SK-N-SH (cell line): ENCODE measurements at regions not wholly inside any gene's neighbourhood (a gene's known extent, or its start where the extent isn't known, plus 50 kb on each side); places are given as distances from the start of the nearest gene placed in this dataset.

Experiments used
- CTCF ChIA-PET: fragments of 300-600, 350-600 bp; formaldehyde crosslinking; extraction: SDS; loops from one replicate; lab custom pipeline; 2021; lab: Yijun Ruan, JAX
- POLR2A ChIA-PET: fragments of 350-600 bp; sonication (Branson Sonifier 250); formaldehyde crosslinking; extraction: SDS; loops from one replicate; lab custom pipeline; 2020; ENCODE audit warnings: antibody characterized with exemption, inconsistent platforms; lab: Yijun Ruan, JAX
- DNase-seq: peaks from one replicate; pipeline ENCODE4 v3.0.0; 2012
- H2AFZ ChIP-seq: fragments of 200-600 bp; sonication (generic); 2 replicates; pipeline ENCODE4 v1.8.1; 2016; ENCODE audit warnings: antibody characterized with exemption, mild to moderate bottlenecking, low read depth
- H3F3A ChIP-seq: fragments of 200-600 bp; sonication (generic); replicated peaks from 2 replicates; pipeline ENCODE3; 2016; ENCODE audit warnings: antibody characterized with exemption, mild to moderate bottlenecking; ENCODE audit not compliant: insufficient read depth
- H3K27ac ChIP-seq, 2 experiments: fragments of 200-500 bp in 1 of 2; fragments of 200-600 bp in 1 of 2; sonication (Bioruptor generic) in 1 of 2; sonication (generic), shearing (Covaris generic) in 1 of 2; 2 replicates each; pipeline versions ENCODE4 v1.5.1 to v1.6.1; 2014 to 2016; ENCODE audit warnings: low read depth in 2 of 2, inconsistent platforms in 1 of 2, low read length in 1 of 2, mild to moderate bottlenecking in 1 of 2, mixed read lengths in 1 of 2
- H3K27me3 ChIP-seq: fragments of 200-600 bp; sonication (generic), shearing (Covaris generic); 2 replicates; pipeline ENCODE4 v1.6.1; 2016; ENCODE audit warnings: mixed run types; ENCODE audit not compliant: insufficient read depth
- H3K36me3 ChIP-seq, 2 experiments: fragments of 200-500 bp in 1 of 2; fragments of 200-600 bp in 1 of 2; sonication (Bioruptor generic) in 1 of 2; sonication (generic) in 1 of 2; replicated peaks in 1 of 2; 2 replicates each; pipeline versions ENCODE3 to v1.5.1; 2014 to 2016; ENCODE audit warnings: low read length in 1 of 2, mild to moderate bottlenecking in 1 of 2; ENCODE audit not compliant: insufficient read depth in 2 of 2, control insufficient read depth in 1 of 2
- H3K4me1 ChIP-seq, 2 experiments: fragments of 200-500 bp in 1 of 2; fragments of 200-600 bp in 1 of 2; sonication (Bioruptor generic) in 1 of 2; sonication (generic), shearing (Covaris generic) in 1 of 2; 2 replicates each; pipeline versions ENCODE4 v1.5.1 to v1.6.1; 2014 to 2016; ENCODE audit warnings: low read depth in 1 of 2, low read length in 1 of 2, mixed run types in 1 of 2; ENCODE audit not compliant: insufficient read depth in 2 of 2, control insufficient read depth in 1 of 2
- H3K4me2 ChIP-seq: fragments of 200-600 bp; sonication (generic), shearing (Covaris generic); 2 replicates; pipeline ENCODE4 v1.6.1; 2017; ENCODE audit warnings: mixed run types
- H3K4me3 ChIP-seq, 2 experiments: fragments of 200-500 bp in 1 of 2; fragments of 200-600 bp in 1 of 2; sonication (Bioruptor generic) in 1 of 2; sonication (generic), shearing (Covaris generic) in 1 of 2; 2 replicates each; pipeline versions ENCODE4 v1.5.1 to v1.8.1; 2014 to 2016; ENCODE audit warnings: low read depth in 2 of 2, inconsistent platforms in 1 of 2, low read length in 1 of 2, mild to moderate bottlenecking in 1 of 2, mixed read lengths in 1 of 2, moderate library complexity in 1 of 2
- H3K79me2 ChIP-seq: fragments of 200-600 bp; sonication (generic); 2 replicates; pipeline ENCODE4 v1.8.1; 2017; ENCODE audit warnings: mild to moderate bottlenecking; ENCODE audit not compliant: insufficient read depth
- H3K9ac ChIP-seq: fragments of 200-600 bp; sonication (generic); 2 replicates; pipeline ENCODE4 v1.6.1; 2017; ENCODE audit warnings: mixed run types
- H3K9me2 ChIP-seq: fragments of 200-600 bp; sonication (generic); 2 replicates; pipeline ENCODE4 v1.6.1; 2017; ENCODE audit warnings: mixed run types
- H3K9me3 ChIP-seq: fragments of 200-600 bp; sonication (generic); 2 replicates; pipeline ENCODE4 v1.6.1; 2017; ENCODE audit warnings: mixed run types, mild to moderate bottlenecking, moderate library complexity
- H4K20me1 ChIP-seq: fragments of 200-600 bp; sonication (generic); 2 replicates; pipeline ENCODE4 v1.6.1; 2017; ENCODE audit warnings: mild to moderate bottlenecking, mixed run types; ENCODE audit not compliant: insufficient read depth
- EZH2phosphoT487 ChIP-seq: fragments of 200-600 bp; sonication (generic); IDR thresholded peaks from 2 replicates; pipeline ENCODE4 v1.6.1; 2017; ENCODE audit warnings: low read depth, mixed run types, mild to moderate bottlenecking, antibody characterized with exemption, moderate library complexity, borderline replicate concordance
- FOSL2 ChIP-seq: IDR thresholded peaks from 2 replicates; pipeline ENCODE4 v1.4.0; 2012; ENCODE audit warnings: low read depth, mild to moderate bottlenecking, moderate library complexity, borderline replicate concordance
- FOXJ3 ChIP-seq: sonication (generic); formaldehyde crosslinking; IDR thresholded peaks from 2 replicates; pipeline ENCODE4 v1.5.1; 2020; ENCODE audit warnings: mild to moderate bottlenecking, missing genetic modification reagents
- FOXM1 ChIP-seq: IDR thresholded peaks from 2 replicates; pipeline ENCODE4 v1.4.0; 2012; ENCODE audit warnings: low read depth, mild to moderate bottlenecking
- GABPA ChIP-seq: IDR thresholded peaks from 2 replicates; pipeline ENCODE4 v1.4.0; 2012; ENCODE audit warnings: low read depth, mild to moderate bottlenecking
- MAX ChIP-seq: IDR thresholded peaks from 2 replicates; pipeline ENCODE4 v1.4.0; 2012; ENCODE audit warnings: low read depth
- NFIC ChIP-seq: IDR thresholded peaks from 2 replicates; pipeline ENCODE4 v1.4.0; 2012; ENCODE audit warnings: borderline replicate concordance
- RXRA ChIP-seq: IDR thresholded peaks from 2 replicates; pipeline ENCODE4 v1.4.0; 2012; ENCODE audit warnings: low read depth, mild to moderate bottlenecking, borderline replicate concordance
- SIN3A ChIP-seq: IDR thresholded peaks from 2 replicates; pipeline ENCODE4 v1.6.1; 2012; ENCODE audit warnings: low read depth, mild to moderate bottlenecking, low read length, moderate library complexity, borderline replicate concordance
- SMC3 ChIP-seq: IDR thresholded peaks from 2 replicates; pipeline ENCODE4 v1.6.1; 2012; ENCODE audit warnings: low read depth, low read length, improper control_type of control experiment
- TEAD4 ChIP-seq: IDR thresholded peaks from 2 replicates; pipeline ENCODE4 v1.4.0; 2012; ENCODE audit warnings: mild to moderate bottlenecking, borderline replicate concordance; ENCODE audit not compliant: insufficient read depth
- WGBS: methylation state at CpG from one replicate; pipeline ENCODE4 v1.1.6; 2017; ENCODE audit warnings: low lambda C conversion rate; 5-methylcytosine and 5-hydroxymethylcytosine counted together
- TF ChIP-seq, protein P1 (sequence below): IDR thresholded peaks from 2 replicates; pipeline ENCODE4 v1.4.0; 2012; ENCODE audit warnings: low read depth, borderline replicate concordance
- TF ChIP-seq, protein P2 (sequence below): IDR thresholded peaks from 2 replicates; pipeline ENCODE4 v1.6.1; 2012; ENCODE audit warnings: mild to moderate bottlenecking, low read depth, low read length, moderate library complexity
- TF ChIP-seq, protein P3 (sequence below): IDR thresholded peaks from 2 replicates; pipeline ENCODE4; 2012

DNA sequence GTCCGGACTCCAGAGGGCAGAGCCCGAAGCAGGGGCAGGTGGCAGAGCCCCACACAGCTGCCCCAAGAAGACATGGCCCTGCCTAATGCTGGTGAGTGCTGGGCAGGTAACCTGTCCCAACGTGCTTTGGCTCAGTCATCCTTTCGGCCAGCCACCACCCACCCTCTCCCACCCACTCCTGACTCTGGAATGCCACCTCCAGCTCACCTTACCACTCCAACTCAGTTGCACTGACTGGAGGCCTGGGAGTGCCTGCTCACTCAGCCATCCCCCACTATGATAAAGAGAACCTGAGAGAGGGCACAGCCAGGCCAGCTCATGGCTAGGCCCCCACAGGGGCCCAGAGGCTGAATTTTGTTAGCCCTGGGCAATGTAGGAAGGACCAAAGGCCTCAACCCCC lies 53.8 kb upstream of the MPEG1 start:
- 7% methylated on average over 2 of the region's 4 CpGs for WGBS
- no peaks in the 10 kb centered on the region for H3K4me1 ChIP-seq
- no peaks in the 10 kb centered on the region for H4K20me1 ChIP-seq
- H3K9me3 ChIP-seq: no peaks in the 10 kb centered on the region
- no peak overlapping the region for H3K4me3 ChIP-seq
- no peaks in the 10 kb centered on the region for H3K9me2 ChIP-seq
- ChIA-PET POLR2A (no interaction called here), CTCF (interaction anchor here (1.0 kb wide), 1 partner anchor 131 kb away, joined by 4 read pairs; no protein-coding TSS in a partner anchor)
- H2AFZ ChIP-seq: no peak overlapping the region
- H3K27ac ChIP-seq: no peak overlapping the region
- no peaks in the 10 kb centered on the region for H3F3A ChIP-seq
- no peak overlapping the region for H3K4me2 ChIP-seq
- TF ChIP-seq, protein P1, sequence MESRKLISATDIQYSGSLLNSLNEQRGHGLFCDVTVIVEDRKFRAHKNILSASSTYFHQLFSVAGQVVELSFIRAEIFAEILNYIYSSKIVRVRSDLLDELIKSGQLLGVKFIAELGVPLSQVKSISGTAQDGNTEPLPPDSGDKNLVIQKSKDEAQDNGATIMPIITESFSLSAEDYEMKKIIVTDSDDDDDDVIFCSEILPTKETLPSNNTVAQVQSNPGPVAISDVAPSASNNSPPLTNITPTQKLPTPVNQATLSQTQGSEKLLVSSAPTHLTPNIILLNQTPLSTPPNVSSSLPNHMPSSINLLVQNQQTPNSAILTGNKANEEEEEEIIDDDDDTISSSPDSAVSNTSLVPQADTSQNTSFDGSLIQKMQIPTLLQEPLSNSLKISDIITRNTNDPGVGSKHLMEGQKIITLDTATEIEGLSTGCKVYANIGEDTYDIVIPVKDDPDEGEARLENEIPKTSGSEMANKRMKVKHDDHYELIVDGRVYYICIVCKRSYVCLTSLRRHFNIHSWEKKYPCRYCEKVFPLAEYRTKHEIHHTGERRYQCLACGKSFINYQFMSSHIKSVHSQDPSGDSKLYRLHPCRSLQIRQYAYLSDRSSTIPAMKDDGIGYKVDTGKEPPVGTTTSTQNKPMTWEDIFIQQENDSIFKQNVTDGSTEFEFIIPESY: no peak
- no peak for TF ChIP-seq FOXM1
- H3K79me2 ChIP-seq: no peaks in the 10 kb centered on the region
- no peaks in the 10 kb centered on the region for H3K36me3 ChIP-seq
- peaks cover 6% of the 10 kb centered on the region; the same call in 1 of the 2 replicates for H3K27me3 ChIP-seq
- no peak overlapping the region for H3K9ac ChIP-seq
- no peak for DNase-seq

GRCh38 chr11:59265735-59266134 lies 53.0 kb upstream of the MPEG1 start:
- no peak overlapping the region for H3K27ac ChIP-seq
- no peaks in the 10 kb centered on the region for H4K20me1 ChIP-seq
- no peaks in the 10 kb centered on the region for H3K9me3 ChIP-seq
- no peaks in the 10 kb centered on the region for H3K4me1 ChIP-seq
- no peaks in the 10 kb centered on the region for H3K9me2 ChIP-seq
- WGBS: 0% methylated on average over 1 of the region's 1 CpG
- no peak for TF ChIP-seq SMC3
- TF ChIP-seq RXRA: no peak
- no peak for TF ChIP-seq FOXM1
- TF ChIP-seq FOXJ3 (CRISPR knock-in tag): no peak
- TF ChIP-seq, protein P2, sequence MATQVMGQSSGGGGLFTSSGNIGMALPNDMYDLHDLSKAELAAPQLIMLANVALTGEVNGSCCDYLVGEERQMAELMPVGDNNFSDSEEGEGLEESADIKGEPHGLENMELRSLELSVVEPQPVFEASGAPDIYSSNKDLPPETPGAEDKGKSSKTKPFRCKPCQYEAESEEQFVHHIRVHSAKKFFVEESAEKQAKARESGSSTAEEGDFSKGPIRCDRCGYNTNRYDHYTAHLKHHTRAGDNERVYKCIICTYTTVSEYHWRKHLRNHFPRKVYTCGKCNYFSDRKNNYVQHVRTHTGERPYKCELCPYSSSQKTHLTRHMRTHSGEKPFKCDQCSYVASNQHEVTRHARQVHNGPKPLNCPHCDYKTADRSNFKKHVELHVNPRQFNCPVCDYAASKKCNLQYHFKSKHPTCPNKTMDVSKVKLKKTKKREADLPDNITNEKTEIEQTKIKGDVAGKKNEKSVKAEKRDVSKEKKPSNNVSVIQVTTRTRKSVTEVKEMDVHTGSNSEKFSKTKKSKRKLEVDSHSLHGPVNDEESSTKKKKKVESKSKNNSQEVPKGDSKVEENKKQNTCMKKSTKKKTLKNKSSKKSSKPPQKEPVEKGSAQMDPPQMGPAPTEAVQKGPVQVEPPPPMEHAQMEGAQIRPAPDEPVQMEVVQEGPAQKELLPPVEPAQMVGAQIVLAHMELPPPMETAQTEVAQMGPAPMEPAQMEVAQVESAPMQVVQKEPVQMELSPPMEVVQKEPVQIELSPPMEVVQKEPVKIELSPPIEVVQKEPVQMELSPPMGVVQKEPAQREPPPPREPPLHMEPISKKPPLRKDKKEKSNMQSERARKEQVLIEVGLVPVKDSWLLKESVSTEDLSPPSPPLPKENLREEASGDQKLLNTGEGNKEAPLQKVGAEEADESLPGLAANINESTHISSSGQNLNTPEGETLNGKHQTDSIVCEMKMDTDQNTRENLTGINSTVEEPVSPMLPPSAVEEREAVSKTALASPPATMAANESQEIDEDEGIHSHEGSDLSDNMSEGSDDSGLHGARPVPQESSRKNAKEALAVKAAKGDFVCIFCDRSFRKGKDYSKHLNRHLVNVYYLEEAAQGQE: no peak
- TF ChIP-seq NFIC: no peak
- no peak for TF ChIP-seq TEAD4
- TF ChIP-seq SIN3A: no peak
- no peak for TF ChIP-seq GABPA
- TF ChIP-seq EZH2phosphoT487: no peak
- TF ChIP-seq MAX: no peak
- TF ChIP-seq, protein P3, sequence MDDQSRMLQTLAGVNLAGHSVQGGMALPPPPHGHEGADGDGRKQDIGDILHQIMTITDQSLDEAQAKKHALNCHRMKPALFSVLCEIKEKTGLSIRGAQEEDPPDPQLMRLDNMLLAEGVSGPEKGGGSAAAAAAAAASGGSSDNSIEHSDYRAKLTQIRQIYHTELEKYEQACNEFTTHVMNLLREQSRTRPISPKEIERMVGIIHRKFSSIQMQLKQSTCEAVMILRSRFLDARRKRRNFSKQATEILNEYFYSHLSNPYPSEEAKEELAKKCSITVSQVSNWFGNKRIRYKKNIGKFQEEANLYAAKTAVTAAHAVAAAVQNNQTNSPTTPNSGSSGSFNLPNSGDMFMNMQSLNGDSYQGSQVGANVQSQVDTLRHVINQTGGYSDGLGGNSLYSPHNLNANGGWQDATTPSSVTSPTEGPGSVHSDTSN: no peak
- TF ChIP-seq FOSL2: no peak
- ChIA-PET CTCF (interaction anchor here (1.0 kb wide), 1 partner anchor 130 kb away, joined by 4 read pairs; no protein-coding TSS in a partner anchor), POLR2A (no interaction called here)
- no peaks in the 10 kb centered on the region for H3F3A ChIP-seq
- H3K79me2 ChIP-seq: no peaks in the 10 kb centered on the region
- no peak for DNase-seq
- no peaks in the 10 kb centered on the region for H3K36me3 ChIP-seq
- H3K4me3 ChIP-seq: no peak overlapping the region
- H3K9ac ChIP-seq: no peak overlapping the region
- H3K27me3 ChIP-seq: peaks cover 4% of the 10 kb centered on the region; the same call in 1 of the 2 replicates
- no peak overlapping the region for H2AFZ ChIP-seq
- no peak overlapping the region for H3K4me2 ChIP-seq
